Activated T-cell treated with anti-CD3 and anti-CD28 coated beads, Interleukin-2, amount 50 U/mL, for 72 hours (primary cell): ENCODE measurements at regions not wholly inside any gene's neighbourhood (a gene's known extent, or its start where the extent isn't known, plus 50 kb on each side); places are given as distances from the start of the nearest gene placed in this dataset.
A peak's percentile ranks its signal among the peaks of the same experiment; 100 is the strongest.

Experiments used
- ATAC-seq, 2 donors: fragments of 150-1000 bp; cut with Tn5 transposase; replicated peaks in 1 of 2; 2 replicates each; pipeline ENCODE4 v1.10.0; 2021; ENCODE audit warnings: moderate library complexity in 2 of 2, mild to moderate bottlenecking in 1 of 2
- DNase-seq, 2 donors: peaks; one replicate each; pipeline ENCODE4 v3.0.0; 2021 to 2022; ENCODE audit warnings: mixed read lengths in 1 of 2
- H3K27ac Mint-ChIP-seq: one replicate; pipeline ENCODE4 v1.8.0; 2022; ENCODE audit warnings: mild to moderate bottlenecking, moderate library complexity, mixed read lengths
- H3K27me3 Mint-ChIP-seq: one replicate; pipeline ENCODE4 v1.8.0; 2022; ENCODE audit warnings: low read depth, mixed read lengths
- H3K36me3 Mint-ChIP-seq, 2 donors: one replicate each; pipeline ENCODE4 v1.8.0; 2022; ENCODE audit warnings: mixed read lengths in 2 of 2, mild to moderate bottlenecking in 1 of 2; ENCODE audit not compliant: insufficient read depth in 2 of 2
- H3K4me1 Mint-ChIP-seq: one replicate; pipeline ENCODE4 v1.8.0; 2022; ENCODE audit warnings: low read depth, mixed read lengths
- H3K4me3 Mint-ChIP-seq, 2 donors: one replicate each; pipeline ENCODE4 v1.8.0; 2022; ENCODE audit warnings: mild to moderate bottlenecking in 2 of 2, mixed read lengths in 2 of 2, moderate library complexity in 2 of 2
- H3K9me3 Mint-ChIP-seq, 2 donors: one replicate each; pipeline ENCODE4 v1.8.0; 2022; ENCODE audit warnings: mixed read lengths in 2 of 2

GRCh38 chr12:90327793-90328743 is 619.4 kb upstream of the ATP2B1 start:
- Mint-ChIP-seq H3K27ac (no peak overlapping the region), H3K4me1 (no peaks in the 10 kb centered on the region), H3K9me3 (no peaks in the 10 kb centered on the region), H3K36me3 (no peaks in the 10 kb centered on the region), H3K27me3 (no peaks in the 10 kb centered on the region), H3K4me3 (no peak overlapping the region)
- ATAC-seq (no peak), DNase-seq (no peak)

GRCh38 chr12:90323217-90323616 is 614.6 kb upstream of the ATP2B1 start:
- DNase-seq (no peak), ATAC-seq (no peak)
- Mint-ChIP-seq H3K27me3 (no peaks in the 10 kb centered on the region), H3K36me3 (no peaks in the 10 kb centered on the region), H3K4me3 (no peak overlapping the region), H3K9me3 (no peaks in the 10 kb centered on the region), H3K4me1 (no peaks in the 10 kb centered on the region), H3K27ac (no peak overlapping the region)

GRCh38 chr12:90322006-90322405 is 613.4 kb upstream of the ATP2B1 start:
- no peak for ATAC-seq
- Mint-ChIP-seq H3K9me3 (no peaks in the 10 kb centered on the region), H3K4me3 (no peak overlapping the region)

GRCh38 chr12:90321369-90321768 is 612.7 kb upstream of the ATP2B1 start:
- DNase-seq (no peak), ATAC-seq (no peak)
- Mint-ChIP-seq H3K27me3 (no peaks in the 10 kb centered on the region), H3K27ac (no peak overlapping the region), H3K9me3 (no peaks in the 10 kb centered on the region), H3K36me3 (no peaks in the 10 kb centered on the region), H3K4me1 (no peaks in the 10 kb centered on the region), H3K4me3 (no peak overlapping the region)

More at GRCh38 chr12:90322006-90322405, 613.4 kb upstream of the ATP2B1 start:
- Mint-ChIP-seq H3K27me3 (no peaks in the 10 kb centered on the region), H3K27ac (no peak overlapping the region), H3K4me1 (no peaks in the 10 kb centered on the region), H3K36me3 (no peaks in the 10 kb centered on the region)
- DNase-seq, result no peak

GRCh38 chr12:90311561-90311960 is 602.9 kb upstream of the ATP2B1 start:
- Mint-ChIP-seq H3K27ac (no peak overlapping the region), H3K4me1 (no peaks in the 10 kb centered on the region), H3K27me3 (peaks cover 10% of the 10 kb centered on the region), H3K4me3 (no peak overlapping the region), H3K9me3 (no peaks in the 10 kb centered on the region), H3K36me3 (no peaks in the 10 kb centered on the region)
- ATAC-seq, result no peak
- DNase-seq, result no peak

GRCh38 chr12:90305379-90305778 is 596.7 kb upstream of the ATP2B1 start:
- H3K4me1 Mint-ChIP-seq, result no peaks in the 10 kb centered on the region
- no peaks in the 10 kb centered on the region for H3K9me3 Mint-ChIP-seq
- no peak for ATAC-seq
- no peak overlapping the region for H3K4me3 Mint-ChIP-seq
- DNase-seq, result no peak
- peaks cover 21% of the 10 kb centered on the region for H3K27me3 Mint-ChIP-seq
- H3K27ac Mint-ChIP-seq, result no peak overlapping the region
- no peaks in the 10 kb centered on the region for H3K36me3 Mint-ChIP-seq

GRCh38 chr12:90304231-90304630 is 595.6 kb upstream of the ATP2B1 start:
- Mint-ChIP-seq H3K27me3 (peaks cover 24% of the 10 kb centered on the region), H3K4me1 (peaks cover 6% of the 10 kb centered on the region)
- ATAC-seq, result no peak

GRCh38 chr12:90303771-90304170 is 595.1 kb upstream of the ATP2B1 start:
- H3K27me3 Mint-ChIP-seq, result peaks cover 29% of the 10 kb centered on the region
- no peaks in the 10 kb centered on the region for H3K36me3 Mint-ChIP-seq
- H3K9me3 Mint-ChIP-seq, result no peaks in the 10 kb centered on the region
- H3K4me3 Mint-ChIP-seq, result no peak overlapping the region
- ATAC-seq (no peak), DNase-seq (no peak)
- H3K27ac Mint-ChIP-seq, result no peak overlapping the region
- H3K4me1 Mint-ChIP-seq, result peaks cover 11% of the 10 kb centered on the region

More at GRCh38 chr12:90304231-90304630, 595.6 kb upstream of the ATP2B1 start:
- no peak overlapping the region for H3K4me3 Mint-ChIP-seq
- H3K27ac Mint-ChIP-seq, result no peak overlapping the region
- H3K9me3 Mint-ChIP-seq, result no peaks in the 10 kb centered on the region
- no peak for DNase-seq
- H3K36me3 Mint-ChIP-seq, result no peaks in the 10 kb centered on the region

- DNase-seq (no peak), ATAC-seq (no peak)
- Mint-ChIP-seq H3K27ac (no peak overlapping the region), H3K36me3 (no peaks in the 10 kb centered on the region), H3K9me3 (no peaks in the 10 kb centered on the region), H3K4me1 (peaks cover 19% of the 10 kb centered on the region), H3K4me3 (no peak overlapping the region), H3K27me3 (peaks cover 29% of the 10 kb centered on the region)
Measured at GRCh38 chr12:90301561-90302133, 593.0 kb upstream of the ATP2B1 start.

- no peak for ATAC-seq
- no peaks in the 10 kb centered on the region for H3K36me3 Mint-ChIP-seq
- H3K27me3 Mint-ChIP-seq, result peaks cover 25% of the 10 kb centered on the region
- DNase-seq, result no peak
- peaks cover 19% of the 10 kb centered on the region for H3K4me1 Mint-ChIP-seq
- no peak overlapping the region for H3K27ac Mint-ChIP-seq
- H3K4me3 Mint-ChIP-seq, result no peak overlapping the region
- H3K9me3 Mint-ChIP-seq, result no peaks in the 10 kb centered on the region
Measured at GRCh38 chr12:90301095-90301494, 592.5 kb upstream of the ATP2B1 start.

- Mint-ChIP-seq H3K36me3 (no peaks in the 10 kb centered on the region), H3K4me1 (peaks cover 19% of the 10 kb centered on the region), H3K27me3 (peaks cover 32% of the 10 kb centered on the region), H3K9me3 (no peaks in the 10 kb centered on the region), H3K4me3 (peak overlapping the region; percentile 59 to 81), H3K27ac (no peak overlapping the region)
- DNase-seq (no peak), ATAC-seq (no peak)
Measured at GRCh38 chr12:90299666-90300065, 591.0 kb upstream of the ATP2B1 start.

GRCh38 chr12:90299121-90299520 is 590.5 kb upstream of the ATP2B1 start:
- Mint-ChIP-seq H3K27me3 (peaks cover 32% of the 10 kb centered on the region), H3K4me3 (peak overlapping the region; percentile 59 to 81), H3K9me3 (no peaks in the 10 kb centered on the region), H3K36me3 (no peaks in the 10 kb centered on the region), H3K4me1 (peaks cover 19% of the 10 kb centered on the region), H3K27ac (no peak overlapping the region)
- ATAC-seq (peak; percentile 54 to 58), DNase-seq (no peak)

- Mint-ChIP-seq H3K4me1 (peaks cover 19% of the 10 kb centered on the region), H3K36me3 (no peaks in the 10 kb centered on the region), H3K27ac (no peak overlapping the region), H3K27me3 (peaks cover 35% of the 10 kb centered on the region), H3K4me3 (peak overlapping the region in 1 of 2 donors; percentile 29), H3K9me3 (no peaks in the 10 kb centered on the region)
- no peak for ATAC-seq
- no peak for DNase-seq
Measured at GRCh38 chr12:90298289-90298948, 589.8 kb upstream of the ATP2B1 start.
